T-helper 1 cell treated with Interleukin-12 subunit alpha and Interleukin-12 subunit beta and Interleukin-4 antibody, amounts not matched to agents 30 μg/mL and 1 μg/mL, for 36 hours (primary cell): ENCODE measurements at regions not wholly inside any gene's neighbourhood (a gene's known extent, or its start where the extent isn't known, plus 50 kb on each side); places are given as distances from the start of the nearest gene placed in this dataset.
"Not testable (repeated sequence)": the region's sequence is repeated elsewhere in the genome, so short reads cannot be mapped to it uniquely, and the experiment has no call there.

ENCODE experiments used
- H3K27ac Mint-ChIP-seq: one replicate; pipeline ENCODE4 v1.8.0; 2021; ENCODE audit warnings: mild to moderate bottlenecking, mixed read lengths
- H3K27me3 Mint-ChIP-seq: one replicate; pipeline ENCODE4 v1.8.0; 2021; ENCODE audit warnings: low read depth, mixed read lengths
- H3K36me3 Mint-ChIP-seq: one replicate; pipeline ENCODE4 v1.8.0; 2021; ENCODE audit warnings: low read depth, mixed read lengths
- H3K4me1 Mint-ChIP-seq: one replicate; pipeline ENCODE4 v1.8.0; 2021; ENCODE audit warnings: low read depth, mixed read lengths
- H3K4me3 Mint-ChIP-seq: one replicate; pipeline ENCODE4 v1.8.0; 2021; ENCODE audit warnings: mild to moderate bottlenecking, moderate library complexity, mixed read lengths
- H3K9me3 Mint-ChIP-seq: one replicate; pipeline ENCODE4 v1.8.0; 2021; ENCODE audit warnings: mixed read lengths

GRCh38 chr3:66552846-66553245 is 52.0 kb upstream of the LRIG1 start:
- H3K27me3 Mint-ChIP-seq, result no peaks in the 10 kb centered on the region
- no peak overlapping the region for H3K4me3 Mint-ChIP-seq
- no peak overlapping the region for H3K27ac Mint-ChIP-seq
- H3K36me3 Mint-ChIP-seq, result no peaks in the 10 kb centered on the region
- H3K9me3 Mint-ChIP-seq, result no peaks in the 10 kb centered on the region
- peaks cover 4% of the 10 kb centered on the region for H3K4me1 Mint-ChIP-seq

DNA sequence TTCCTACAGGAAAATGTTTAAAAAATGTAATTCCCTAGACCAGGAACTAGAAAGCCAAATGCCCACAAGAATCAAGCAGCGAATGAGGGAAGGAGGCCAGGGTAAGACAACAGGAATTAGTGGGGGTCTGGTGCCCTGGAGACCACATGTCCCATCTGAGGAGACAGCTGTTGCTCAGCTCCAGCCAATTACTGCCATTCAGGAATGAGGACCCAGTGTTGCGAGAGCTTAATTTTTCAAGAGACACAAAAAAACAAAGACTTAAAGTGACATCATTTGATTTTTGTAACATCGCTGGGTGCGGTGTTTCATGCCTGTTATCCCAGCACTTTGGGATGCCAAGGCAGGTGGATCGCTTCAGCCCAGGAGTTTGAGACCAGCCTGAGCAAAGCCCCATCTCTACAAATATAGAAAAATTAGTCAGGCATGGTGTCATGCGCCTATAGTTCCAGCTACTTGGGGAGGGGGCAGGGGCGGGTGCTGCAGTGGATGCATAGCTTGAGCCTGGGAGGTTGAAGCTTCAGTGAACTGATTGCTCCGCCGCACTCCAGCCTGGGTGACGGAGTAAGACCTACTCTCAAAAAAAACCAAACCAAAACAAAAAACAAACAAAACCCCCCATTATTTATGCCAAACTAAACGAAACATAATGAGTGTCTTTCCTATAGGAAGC is 52.8 kb upstream of the LRIG1 start:
- no peak overlapping the region for H3K27ac Mint-ChIP-seq

GRCh38 chr3:66554178-66554577 is 53.4 kb upstream of the LRIG1 start:
- Mint-ChIP-seq H3K9me3 (no peaks in the 10 kb centered on the region), H3K4me1 (peaks cover 4% of the 10 kb centered on the region), H3K27ac (no peak overlapping the region), H3K36me3 (no peaks in the 10 kb centered on the region), H3K27me3 (no peaks in the 10 kb centered on the region), H3K4me3 (no peak overlapping the region)

More for the DNA sequence above, 52.8 kb upstream of the LRIG1 start:
- Mint-ChIP-seq H3K4me3 (no peak overlapping the region), H3K4me1 (peaks cover 4% of the 10 kb centered on the region), H3K36me3 (no peaks in the 10 kb centered on the region), H3K9me3 (no peaks in the 10 kb centered on the region), H3K27me3 (no peaks in the 10 kb centered on the region)

GRCh38 chr3:66555214-66555844 is 54.5 kb upstream of the LRIG1 start:
- H3K4me1 Mint-ChIP-seq, result peaks cover 4% of the 10 kb centered on the region
- H3K9me3 Mint-ChIP-seq, result peaks cover 1% of the 10 kb centered on the region
- H3K27me3 Mint-ChIP-seq, result no peaks in the 10 kb centered on the region
- H3K36me3 Mint-ChIP-seq, result no peaks in the 10 kb centered on the region
- H3K27ac Mint-ChIP-seq, result no peak overlapping the region
- no peak overlapping the region for H3K4me3 Mint-ChIP-seq

DNA sequence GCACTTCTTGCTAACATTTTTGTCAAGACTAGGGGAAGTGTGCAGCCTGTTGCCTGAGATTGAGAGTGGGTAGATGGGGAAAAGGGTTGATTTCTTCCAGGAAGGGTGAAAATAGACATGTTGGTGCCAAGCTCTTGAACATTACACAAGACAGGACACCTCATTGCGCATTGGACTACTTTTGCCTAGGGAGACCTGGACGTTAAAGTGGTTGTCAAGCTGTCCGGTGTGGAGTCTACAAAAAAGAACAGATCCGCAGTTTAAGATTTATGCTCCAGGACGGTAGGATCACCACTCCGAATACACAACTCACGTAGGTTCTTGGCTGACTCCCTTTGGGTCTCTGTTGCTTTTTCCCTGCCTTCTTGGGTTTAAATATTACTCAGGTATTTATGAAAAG is 56.3 kb upstream of the LRIG1 start:
- Mint-ChIP-seq H3K4me1 (peaks cover 4% of the 10 kb centered on the region), H3K36me3 (no peaks in the 10 kb centered on the region), H3K4me3 (no peak overlapping the region), H3K27me3 (no peaks in the 10 kb centered on the region), H3K27ac (no peak overlapping the region), H3K9me3 (peaks cover 5% of the 10 kb centered on the region)

DNA sequence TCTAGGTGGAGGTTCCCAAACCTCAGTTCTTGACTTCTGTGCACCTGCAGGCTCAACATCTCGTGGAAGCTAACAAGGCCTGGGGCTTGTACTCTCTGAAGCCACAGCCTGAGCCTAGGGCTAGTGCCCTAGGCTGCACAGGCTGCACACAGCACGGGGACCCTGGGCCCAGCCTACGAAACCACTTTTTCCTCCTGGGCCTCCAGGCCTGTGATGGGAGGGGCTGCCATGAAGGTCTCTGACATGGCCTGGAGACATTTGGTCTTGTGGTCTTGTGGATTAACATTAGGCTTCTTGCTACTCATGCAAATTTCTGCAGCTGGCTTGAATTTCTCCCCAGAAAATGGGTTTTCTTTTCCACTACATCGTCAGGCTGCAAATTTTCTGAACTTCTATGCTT is 59.1 kb upstream of the LRIG1 start:
- H3K27ac Mint-ChIP-seq, H3K4me3 Mint-ChIP-seq, H3K27me3 Mint-ChIP-seq, H3K9me3 Mint-ChIP-seq, H3K36me3 Mint-ChIP-seq, H3K4me1 Mint-ChIP-seq: not testable (repeated sequence)

GRCh38 chr3:66561367-66561766 is 60.5 kb upstream of the LRIG1 start:
- Mint-ChIP-seq H3K27me3 (peaks cover 5% of the 10 kb centered on the region), H3K4me1 (no peaks in the 10 kb centered on the region), H3K36me3 (no peaks in the 10 kb centered on the region), H3K4me3 (no peak overlapping the region), H3K27ac (no peak overlapping the region), H3K9me3 (peaks cover 5% of the 10 kb centered on the region)

DNA sequence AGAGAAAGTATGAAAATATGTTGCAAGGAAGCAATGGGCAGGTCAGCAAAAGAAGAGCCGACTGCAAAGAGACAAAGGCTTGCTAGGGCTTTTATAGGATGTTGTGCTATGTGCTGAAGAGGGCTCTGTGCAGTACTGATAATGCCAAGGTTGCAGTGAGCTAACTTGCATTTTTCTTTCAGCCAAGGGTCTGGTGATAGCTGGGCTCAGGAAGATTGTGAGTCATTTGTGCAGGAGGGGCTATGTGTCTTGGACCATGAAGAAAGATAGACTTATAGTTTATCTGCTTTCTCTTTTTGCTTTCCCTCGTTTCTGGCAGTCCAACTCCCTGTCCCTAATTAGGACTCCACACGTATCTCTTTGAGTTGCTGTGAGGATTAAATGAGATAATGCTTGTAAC is 64.5 kb upstream of the LRIG1 start:
- peaks cover 5% of the 10 kb centered on the region for H3K27me3 Mint-ChIP-seq

DNA sequence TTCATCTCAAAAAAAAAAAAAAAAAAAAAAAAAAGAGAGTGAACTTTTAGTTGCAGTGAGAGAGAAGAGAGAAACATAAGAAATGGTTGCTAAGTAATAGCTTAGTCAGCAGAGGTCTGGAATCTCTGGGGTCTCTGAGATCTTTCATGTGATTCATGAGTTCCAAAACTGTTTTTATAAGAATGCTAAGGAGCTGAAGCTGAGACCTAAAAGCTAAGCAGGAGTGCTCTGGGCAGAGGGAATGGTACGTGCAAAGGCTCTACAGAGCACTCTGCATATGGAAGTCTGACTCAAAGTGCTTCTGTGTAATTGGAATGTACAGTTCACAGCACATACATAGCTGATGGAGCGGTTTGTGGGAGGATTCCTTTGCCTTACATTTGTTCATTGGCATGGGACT is 66.3 kb upstream of the LRIG1 start:
- Mint-ChIP-seq H3K4me1 (no peaks in the 10 kb centered on the region), H3K27ac (no peak overlapping the region), H3K27me3 (peaks cover 5% of the 10 kb centered on the region), H3K36me3 (no peaks in the 10 kb centered on the region), H3K4me3 (no peak overlapping the region), H3K9me3 (no peaks in the 10 kb centered on the region)

More for the DNA sequence above, 64.5 kb upstream of the LRIG1 start:
- H3K36me3 Mint-ChIP-seq, result no peaks in the 10 kb centered on the region
- no peak overlapping the region for H3K4me3 Mint-ChIP-seq
- no peak overlapping the region for H3K27ac Mint-ChIP-seq
- no peaks in the 10 kb centered on the region for H3K4me1 Mint-ChIP-seq
- peaks cover 4% of the 10 kb centered on the region for H3K9me3 Mint-ChIP-seq

DNA sequence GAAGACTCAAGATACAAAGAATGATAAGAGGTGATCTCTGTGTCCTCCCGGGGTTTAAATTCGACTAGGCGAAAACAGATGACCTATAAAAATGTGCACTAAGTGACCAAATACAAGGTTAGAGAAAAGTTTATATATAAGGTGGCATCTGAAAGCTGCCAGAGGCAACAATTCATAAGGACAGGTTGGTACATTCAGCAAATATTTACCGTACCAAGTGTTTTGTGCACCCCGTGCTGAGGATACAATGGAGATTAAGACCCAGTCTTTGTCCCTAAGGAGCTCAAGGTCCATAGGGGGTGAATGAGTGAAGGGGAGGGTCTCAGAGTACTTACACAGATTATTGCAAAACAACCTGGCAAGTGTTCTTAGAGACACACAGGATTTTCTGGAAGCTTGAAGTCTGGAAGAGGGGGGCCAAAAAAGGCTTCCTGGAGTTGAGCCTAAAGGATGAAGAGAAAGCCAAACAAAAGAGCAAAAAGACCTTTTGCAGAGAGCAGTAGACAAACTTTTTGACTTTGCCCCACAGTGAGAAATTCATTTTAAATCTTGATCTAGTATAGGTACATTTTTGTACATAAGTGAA is 71.4 kb upstream of the LRIG1 start:
- H3K9me3 Mint-ChIP-seq, result no peaks in the 10 kb centered on the region
- no peaks in the 10 kb centered on the region for H3K4me1 Mint-ChIP-seq
- H3K27me3 Mint-ChIP-seq, result no peaks in the 10 kb centered on the region
- H3K27ac Mint-ChIP-seq, result no peak overlapping the region
- no peak overlapping the region for H3K4me3 Mint-ChIP-seq
- no peaks in the 10 kb centered on the region for H3K36me3 Mint-ChIP-seq

DNA sequence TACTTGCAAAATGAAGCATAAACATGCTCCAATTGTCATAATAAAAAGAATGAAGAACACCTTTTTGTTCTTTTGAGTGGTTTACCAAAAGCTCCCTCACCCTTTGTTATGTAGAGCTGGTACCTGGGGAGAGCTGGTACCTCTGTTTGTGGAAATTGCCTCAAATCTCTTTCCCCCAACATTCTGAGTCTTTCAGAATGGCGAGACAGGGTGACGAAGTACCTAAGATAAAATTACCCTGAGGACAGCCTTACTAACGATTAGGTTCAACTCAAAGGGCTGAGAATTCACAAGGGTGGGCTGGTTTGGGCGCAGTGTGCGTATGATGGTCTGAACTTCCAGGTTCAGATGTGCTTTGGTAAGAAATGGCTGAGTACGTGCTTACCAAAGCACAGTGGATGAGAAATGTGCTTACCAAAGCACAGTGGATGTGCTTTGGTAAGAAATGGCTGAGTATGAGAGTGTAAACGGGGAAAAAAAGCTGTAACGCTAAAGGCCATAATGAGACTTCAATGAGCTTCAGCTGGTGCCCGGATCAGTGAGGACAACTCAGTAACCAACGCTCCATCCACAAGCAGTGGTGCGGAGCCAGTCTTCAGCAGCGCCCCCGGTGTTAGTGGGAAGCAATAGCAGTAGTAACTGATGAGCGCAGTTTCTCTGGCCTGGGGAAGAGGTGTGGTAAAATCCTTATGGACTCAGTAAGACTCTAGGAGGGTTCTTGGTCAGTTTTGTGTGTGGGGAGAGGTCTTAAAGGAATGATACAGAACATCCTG is 72.3 kb upstream of the LRIG1 start:
- H3K27ac Mint-ChIP-seq, result no peak overlapping the region

GRCh38 chr3:66574091-66574490 is 73.3 kb upstream of the LRIG1 start:
- H3K27me3 Mint-ChIP-seq, result peaks cover 6% of the 10 kb centered on the region
- no peaks in the 10 kb centered on the region for H3K4me1 Mint-ChIP-seq
- no peak overlapping the region for H3K27ac Mint-ChIP-seq
- no peaks in the 10 kb centered on the region for H3K36me3 Mint-ChIP-seq
- H3K4me3 Mint-ChIP-seq, result no peak overlapping the region
- H3K9me3 Mint-ChIP-seq, result peaks cover 9% of the 10 kb centered on the region

More for the DNA sequence above, 72.3 kb upstream of the LRIG1 start:
- Mint-ChIP-seq H3K4me1 (no peaks in the 10 kb centered on the region), H3K9me3 (no peaks in the 10 kb centered on the region), H3K4me3 (no peak overlapping the region), H3K27me3 (no peaks in the 10 kb centered on the region), H3K36me3 (no peaks in the 10 kb centered on the region)

GRCh38 chr3:66577426-66578203 is 76.8 kb upstream of the LRIG1 start:
- Mint-ChIP-seq H3K4me1 (no peaks in the 10 kb centered on the region), H3K27me3 (peaks cover 19% of the 10 kb centered on the region), H3K4me3 (no peak overlapping the region), H3K36me3 (peaks cover 1% of the 10 kb centered on the region), H3K27ac (no peak overlapping the region), H3K9me3 (peaks cover 12% of the 10 kb centered on the region)

- H3K4me3 Mint-ChIP-seq, result no peak overlapping the region
- peaks cover 12% of the 10 kb centered on the region for H3K9me3 Mint-ChIP-seq
- no peak overlapping the region for H3K27ac Mint-ChIP-seq
- H3K4me1 Mint-ChIP-seq, result no peaks in the 10 kb centered on the region
- peaks cover 1% of the 10 kb centered on the region for H3K36me3 Mint-ChIP-seq
- peaks cover 32% of the 10 kb centered on the region for H3K27me3 Mint-ChIP-seq
These were observed 80.4 kb upstream of the LRIG1 start for GRCh38 chr3:66581256-66581655.
